Pons (tissue), 1 donor: ENCODE measurements at regions not wholly inside any gene's neighbourhood (a gene's known extent, or its start where the extent isn't known, plus 50 kb on each side); places are given as distances from the start of the nearest gene placed in this dataset.

Experiments used
- DNase-seq: peaks from one replicate; pipeline ENCODE4 v3.0.0-alpha.2; 2016; ENCODE audit warnings: low spot score

DNA sequence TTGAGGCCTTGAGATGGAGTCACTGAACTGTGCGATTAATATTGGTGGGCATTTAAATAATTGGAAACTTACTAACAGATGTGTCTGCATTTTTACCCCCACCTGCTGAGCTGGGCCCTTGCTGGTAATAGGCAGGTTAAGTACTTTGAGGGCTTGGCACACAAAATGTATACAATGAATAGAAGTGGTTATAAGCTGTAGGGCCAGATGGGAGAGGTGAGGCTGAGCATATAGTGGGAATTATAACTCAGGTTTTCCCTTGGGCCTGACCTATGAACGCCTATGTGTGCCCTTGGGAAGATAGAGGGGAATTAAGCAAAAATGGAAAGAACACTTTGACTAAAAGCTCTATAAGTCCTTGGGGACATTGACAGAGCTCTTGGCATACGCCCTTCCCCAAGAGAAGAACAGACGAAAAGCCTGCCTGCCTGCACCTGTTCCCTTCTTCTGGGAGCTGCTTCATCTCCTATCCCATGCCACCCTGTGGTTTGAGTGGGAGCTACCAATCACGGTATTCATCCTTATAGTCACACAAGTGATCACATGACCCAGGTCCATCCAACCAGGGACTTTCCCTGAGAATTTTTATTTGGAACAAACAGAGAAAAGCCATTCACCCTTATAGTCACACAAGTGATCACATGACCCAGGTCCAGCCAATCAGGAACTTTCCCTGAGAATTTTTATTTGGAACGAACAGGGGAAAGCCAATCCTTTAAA, 260.7 kb upstream of the CSF3R start:
- no peak for DNase-seq

DNA sequence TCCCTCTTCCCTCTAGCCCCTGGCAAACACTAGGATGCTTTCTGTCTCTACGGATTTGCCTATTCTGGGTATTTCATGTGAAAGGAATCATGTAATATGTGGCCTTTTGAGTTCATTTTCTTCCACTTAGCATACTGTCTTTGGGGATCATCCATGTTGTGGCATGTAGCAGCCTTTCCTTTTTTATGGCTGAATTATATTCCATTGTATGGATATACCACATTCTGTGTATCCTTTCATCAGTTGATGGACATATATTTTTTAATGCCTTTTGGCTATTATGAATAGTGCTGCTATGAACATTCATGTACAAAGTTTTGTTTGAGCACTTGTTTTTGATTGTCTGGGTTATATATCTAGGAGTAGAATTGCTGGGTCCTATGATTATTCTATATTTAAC, 258.4 kb upstream of the CSF3R start:
- no peak for DNase-seq

DNA sequence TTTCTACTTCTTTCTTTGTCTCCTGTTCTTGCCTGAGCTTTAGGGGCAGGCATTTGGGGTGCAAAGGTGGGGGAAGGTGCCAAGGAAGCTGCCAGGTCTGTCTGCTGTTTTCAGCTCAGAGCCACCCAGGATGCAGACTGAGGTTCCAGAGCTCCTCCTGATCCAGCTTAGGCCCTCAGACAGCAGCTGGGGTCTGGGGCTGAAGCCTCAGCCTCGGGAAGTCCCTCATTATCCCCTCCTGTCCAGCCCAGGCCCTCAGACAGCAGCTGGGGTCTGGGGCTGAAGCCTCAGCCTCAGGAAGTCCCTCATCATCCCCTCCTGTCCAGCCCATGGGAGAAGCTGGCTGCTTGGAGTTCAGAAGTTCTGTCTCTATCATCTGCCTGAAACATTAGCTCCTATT, 257.7 kb upstream of the CSF3R start:
- DNase-seq, result no peak

DNA sequence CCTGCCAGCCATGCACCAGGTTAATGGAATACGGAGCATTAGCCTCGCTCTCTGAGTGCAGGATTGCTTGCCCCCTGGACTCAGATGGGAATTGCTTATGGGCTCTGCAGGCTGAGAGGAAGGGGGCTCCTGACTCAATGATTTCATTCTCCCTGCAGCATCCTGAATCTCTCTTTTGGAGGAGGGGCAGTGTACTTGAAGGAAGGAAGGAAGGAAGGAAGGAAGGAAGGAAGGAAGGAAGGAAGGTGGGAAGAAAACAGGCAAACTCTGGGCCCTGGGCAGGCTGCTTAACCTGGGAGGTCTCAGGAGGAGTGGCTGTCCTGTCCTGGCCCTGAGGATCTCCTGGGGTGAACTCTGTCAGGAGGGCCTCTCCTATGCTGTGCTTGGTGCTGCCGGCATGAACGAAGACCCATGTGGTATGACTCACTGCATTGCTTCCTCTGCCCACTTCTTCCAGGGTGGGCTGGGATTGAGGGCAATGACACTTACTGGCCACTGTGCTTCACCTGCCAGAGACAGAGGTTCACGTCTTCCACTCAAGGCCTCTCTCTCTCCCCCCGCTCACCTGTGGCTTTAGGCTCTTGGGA, 257.1 kb upstream of the CSF3R start:
- no peak for DNase-seq

DNA sequence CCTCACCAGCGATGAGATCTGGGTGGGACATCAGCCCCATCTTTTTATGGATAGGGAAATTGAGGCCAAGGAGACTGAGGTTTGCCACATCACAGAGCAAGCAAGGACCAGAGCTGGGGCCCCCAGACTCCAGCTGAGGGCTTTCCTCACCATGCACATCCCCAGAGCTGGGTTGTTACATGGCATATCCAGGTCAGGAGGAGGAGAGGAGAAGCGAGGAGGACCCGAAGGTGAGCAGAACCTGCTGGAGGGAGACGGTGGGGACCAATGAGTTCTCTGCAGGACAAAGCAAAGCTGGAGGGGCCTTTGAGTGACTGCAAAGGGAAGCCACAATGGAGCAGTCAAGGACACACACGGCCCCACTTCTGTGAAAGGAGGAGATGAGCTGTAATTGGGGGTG, 255.5 kb upstream of the CSF3R start:
- no peak for DNase-seq

DNA sequence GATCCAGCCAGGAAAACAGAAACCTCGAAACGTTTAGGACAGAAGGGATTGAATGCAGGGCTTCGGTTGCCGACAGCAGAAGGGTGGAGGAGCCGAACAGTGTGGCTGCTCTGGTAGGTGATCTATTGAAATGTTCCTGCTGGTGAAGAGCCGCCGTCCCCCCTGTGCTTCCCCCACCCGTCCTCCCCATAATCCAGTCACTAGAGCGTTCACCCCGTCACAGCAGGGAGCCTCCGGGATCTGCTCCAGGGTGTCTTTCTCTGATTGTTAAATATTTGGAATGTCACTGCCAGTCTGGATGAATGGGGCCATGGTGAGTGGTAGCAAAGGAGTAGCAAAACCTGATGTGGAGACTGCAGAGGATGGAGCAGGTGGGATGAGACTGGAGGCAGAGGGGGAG, 255.1 kb upstream of the CSF3R start:
- DNase-seq, result no peak

DNA sequence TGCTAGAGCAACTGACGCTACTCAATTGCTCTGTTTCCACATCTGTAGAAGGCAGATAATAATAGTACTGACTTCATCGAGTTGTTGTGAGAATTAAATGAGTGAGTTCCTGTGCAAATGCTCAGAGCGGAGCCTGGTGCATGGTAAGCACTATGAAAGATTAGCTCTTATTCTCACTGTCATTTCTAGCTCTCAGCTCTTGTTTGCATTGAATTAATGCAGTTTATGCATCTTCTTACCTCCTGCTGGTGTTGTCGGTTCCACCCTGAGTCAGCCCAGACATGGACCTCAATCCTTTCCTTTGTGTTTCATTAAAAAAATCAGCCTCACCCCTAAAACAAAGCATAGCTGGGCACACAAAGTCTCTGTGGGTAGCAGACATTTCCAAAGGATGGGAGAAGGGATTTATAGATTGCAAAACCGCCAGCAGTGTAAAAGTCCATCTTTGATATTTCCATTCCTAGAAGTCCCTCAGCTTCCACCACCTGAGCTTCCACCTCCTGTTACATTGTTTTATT, 254.4 kb upstream of the CSF3R start:
- no peak for DNase-seq

DNA sequence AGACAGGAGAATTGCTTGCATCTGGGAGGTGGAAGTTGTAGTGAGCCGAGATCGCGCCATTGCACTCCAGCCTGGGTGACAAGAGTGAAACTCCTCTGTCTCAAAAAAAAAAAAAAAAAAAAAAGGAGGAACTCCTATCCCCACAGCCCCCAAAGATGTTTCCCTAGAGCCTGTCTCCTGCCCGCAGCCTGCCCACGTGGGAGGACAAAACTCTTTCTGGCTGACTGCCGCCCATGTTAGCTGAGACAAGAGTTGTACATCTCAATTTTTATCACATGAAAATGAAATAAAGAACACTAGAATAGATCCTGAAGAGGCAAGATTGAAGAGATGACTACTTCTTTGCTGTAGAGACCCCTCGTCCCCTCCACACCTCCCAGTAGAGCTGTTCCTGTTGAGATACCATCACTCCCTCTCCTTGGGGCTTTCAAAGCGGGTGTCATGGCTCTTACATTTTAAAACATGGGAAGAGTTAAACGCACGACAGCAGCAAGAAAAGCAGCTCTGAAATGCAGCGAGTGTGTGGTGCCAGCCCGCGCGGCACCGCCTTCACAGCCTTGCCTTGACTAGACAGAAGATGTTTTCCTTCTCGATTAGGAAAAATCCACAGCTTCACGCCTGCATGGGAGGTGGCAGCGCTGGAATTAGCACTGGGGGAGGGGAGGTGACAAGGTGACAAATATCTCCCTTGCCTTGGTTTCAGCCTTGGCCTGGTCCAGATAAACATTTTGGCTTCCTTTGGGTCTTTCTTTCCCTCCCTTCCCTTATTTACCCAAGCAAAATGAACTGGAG, 253.4 kb upstream of the CSF3R start:
- DNase-seq, result no peak

DNA sequence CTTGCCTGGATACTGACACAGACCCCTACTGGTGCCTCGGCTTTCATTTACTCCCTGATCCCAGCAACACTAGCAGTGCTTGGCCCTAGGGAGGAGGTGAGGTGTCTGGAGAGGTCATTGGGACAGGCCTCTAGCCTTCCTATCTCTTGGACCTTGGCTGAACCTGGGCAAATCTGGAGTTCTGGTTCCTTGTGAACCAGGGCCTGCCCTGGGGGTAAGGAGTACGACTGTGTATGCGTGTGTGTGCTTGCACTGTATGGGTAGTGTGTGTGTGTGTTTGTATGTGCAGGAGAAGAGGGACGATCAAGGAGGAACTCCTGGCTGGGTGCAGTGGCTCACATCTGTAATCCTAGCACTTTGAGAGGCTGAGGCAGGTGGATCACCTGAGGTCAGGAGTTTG, 252.7 kb upstream of the CSF3R start:
- no peak for DNase-seq

DNA sequence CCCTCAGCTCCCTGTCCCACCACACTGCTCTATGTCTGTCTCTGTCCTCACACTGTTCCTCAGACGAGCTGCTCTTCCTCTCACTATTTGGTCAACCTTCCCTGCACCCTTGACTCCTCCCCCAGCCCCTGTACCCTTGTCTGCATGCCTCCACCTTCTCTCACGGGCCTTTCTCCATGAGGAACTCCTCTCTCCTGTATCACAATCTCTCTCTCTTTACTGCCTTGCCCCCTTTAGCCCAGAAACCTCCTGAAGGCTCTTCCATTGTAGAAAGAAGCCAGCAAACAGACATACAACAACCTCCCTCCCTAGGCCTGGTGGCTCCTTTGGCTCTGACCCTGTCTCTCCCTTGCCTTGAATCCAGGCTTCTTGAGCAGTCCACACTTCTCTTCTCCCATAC, 251.6 kb upstream of the CSF3R start:
- DNase-seq, result no peak

DNA sequence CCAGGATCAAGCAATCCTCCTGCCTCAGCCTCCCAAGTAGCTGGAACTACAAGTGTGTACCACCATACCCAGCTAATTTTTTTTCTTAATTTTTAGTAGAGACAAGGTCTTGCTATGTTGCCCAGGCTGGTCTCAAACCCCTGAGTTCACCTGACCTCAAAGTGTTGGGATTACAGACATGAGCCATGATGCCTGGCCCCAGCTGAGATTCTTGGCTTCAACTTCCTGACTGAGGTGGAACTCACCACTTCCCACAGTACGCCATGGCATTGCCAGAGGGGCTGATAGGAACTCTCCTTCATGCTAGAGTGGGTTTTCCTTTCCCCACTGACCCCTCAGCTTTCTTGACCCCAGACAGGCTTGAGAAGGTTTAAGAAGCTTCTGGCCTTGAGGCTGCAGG, 251.0 kb upstream of the CSF3R start:
- DNase-seq, result no peak

DNA sequence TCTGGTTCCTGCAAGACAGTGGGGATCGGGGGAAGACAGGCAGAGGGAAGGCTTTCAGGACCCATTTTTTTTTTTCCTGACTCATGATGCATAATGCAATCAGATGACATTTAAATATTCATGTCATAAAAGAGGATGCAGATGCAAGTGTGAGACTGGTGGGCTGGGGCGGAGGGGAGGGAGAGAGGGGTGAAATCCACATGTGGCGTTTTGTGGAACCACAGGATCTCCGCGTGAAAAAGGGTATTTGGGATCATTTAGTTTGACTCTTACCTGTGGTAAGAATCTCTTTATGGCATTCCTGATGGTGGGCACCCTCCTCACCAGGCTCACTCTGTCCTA, 249.3 kb upstream of the CSF3R start:
- no peak for DNase-seq

DNA sequence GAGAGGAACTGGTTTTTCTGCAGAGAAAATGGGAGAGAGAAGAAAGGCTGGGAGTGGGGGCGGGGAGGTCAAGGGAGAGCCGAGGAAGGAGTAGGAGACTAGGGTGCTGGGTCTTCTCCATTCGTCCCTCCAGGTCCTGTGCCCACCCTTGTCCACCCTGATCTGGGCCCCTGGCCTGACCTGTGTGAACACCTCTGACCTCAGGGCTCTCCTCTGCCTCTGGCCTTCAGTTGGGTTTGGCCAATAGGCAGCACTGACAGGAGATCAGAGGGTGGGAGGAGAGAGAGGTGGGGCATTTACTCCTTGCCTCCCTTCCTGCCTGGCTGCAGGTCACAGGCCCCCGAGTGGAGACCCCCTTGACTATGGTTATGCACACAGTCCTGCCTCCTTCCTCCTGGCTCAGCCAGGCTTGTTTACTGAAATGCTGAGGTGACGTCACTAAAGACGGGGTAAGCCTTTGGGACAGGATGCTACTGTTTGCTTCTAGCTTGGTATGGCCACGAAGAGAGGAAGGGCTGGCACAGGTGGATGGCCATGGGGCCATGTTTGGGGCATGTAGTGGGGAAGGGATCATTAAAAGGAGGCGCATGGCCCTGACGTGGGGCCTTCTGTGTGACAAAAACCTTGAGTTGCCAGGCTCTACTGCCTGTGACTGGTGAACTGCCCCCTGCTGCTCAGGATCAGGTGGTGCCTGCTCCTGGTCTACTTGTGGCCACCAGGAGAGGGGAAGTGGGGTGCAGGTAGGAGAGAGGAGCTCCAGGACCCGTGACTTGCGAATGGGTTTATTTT, 248.7 kb upstream of the CSF3R start:
- DNase-seq, result no peak

DNA sequence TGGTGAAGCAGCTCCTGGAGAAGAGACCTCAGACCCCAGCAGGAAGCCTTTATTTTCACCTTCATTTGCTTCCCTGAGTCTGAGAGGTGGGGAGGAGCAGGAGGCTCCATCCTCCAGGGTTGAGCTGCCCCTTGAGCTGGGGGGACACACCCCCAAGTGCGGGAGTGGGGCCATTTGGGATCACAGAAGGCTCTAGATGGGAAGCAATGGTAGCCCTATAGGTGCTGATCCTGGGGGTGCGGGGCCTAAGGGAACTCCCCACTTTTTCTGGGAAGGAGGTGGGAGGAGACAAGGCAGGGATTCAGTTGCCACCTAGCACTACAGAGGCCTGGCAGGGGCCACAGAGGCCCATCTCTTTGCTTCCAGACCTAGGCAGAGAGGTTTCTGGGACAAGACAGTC, 247.9 kb upstream of the CSF3R start:
- no peak for DNase-seq

DNA sequence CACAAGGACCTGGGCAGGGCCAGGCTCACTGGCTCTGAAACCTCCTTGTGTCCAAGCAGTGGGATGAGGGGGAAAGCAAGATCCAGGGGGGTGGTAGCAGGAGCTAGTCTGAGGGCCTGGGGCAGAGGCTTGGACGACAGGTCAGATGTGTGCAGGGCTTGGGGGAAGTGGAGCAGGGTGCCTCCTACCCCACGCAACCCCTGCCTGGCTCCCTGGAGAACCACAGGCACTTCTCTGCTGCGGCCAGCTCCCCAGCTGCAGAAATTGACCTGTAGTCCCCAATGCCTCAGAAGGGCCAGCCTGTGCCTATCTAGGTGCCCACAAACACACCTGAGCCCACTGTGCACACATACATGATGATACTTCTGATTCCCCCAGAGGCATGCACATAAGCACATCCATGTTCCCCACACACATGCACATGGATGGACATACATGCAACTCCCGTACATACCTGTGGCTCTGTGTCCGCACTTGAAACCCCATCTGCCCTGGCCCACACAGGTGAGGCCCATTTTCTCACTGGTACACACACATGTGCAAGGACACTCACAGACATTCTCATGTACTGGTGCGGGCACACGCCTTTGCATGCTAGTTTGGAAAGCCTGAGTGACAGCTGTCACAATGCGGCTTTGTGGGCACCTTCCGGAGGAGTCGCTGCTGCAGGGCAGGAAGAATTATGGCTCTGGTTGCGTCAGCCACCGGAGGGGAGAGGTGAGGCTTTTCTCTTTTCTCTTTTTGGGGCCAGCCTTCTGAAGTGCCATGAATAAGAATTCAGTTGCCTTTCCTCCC, 247.2 kb upstream of the CSF3R start:
- no peak for DNase-seq

DNA sequence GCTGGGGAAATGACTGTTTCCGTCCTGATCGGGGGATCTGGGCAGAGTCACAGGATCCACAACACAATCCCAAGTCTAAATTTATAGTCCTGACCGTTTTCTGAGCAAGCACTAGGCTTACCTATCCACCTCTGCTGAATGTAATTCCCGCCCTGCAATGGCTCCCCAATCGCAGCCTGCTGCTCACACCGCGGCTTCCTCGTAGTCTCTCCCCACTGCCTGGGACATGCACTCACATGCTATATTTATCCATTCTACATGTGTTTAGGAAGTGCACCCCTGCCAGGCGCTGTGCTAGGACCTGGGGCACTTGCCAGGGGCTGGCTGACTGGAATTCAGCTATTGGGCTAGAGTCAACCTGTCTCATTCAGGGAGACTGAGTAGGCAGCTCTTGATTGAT, 246.6 kb upstream of the CSF3R start:
- DNase-seq, result no peak

DNA sequence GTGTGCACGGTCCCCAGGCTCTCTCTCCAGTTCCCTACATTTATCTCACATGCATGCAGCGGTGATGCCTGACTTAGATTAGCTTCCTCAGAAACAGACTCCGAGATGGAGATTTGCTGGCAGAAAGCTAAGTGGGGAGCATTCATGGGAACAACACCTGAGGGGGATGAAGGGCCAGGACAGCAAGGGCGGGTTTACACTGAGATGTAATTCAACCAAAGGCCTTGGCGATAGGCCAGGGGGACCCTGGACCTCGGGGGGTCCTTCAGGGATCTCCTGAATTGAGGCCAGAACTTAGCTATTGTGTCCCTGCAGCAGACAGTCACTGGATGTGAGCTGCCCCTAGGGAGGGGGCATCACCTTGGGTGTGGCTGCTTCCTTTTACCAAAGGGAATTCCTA, 246.1 kb upstream of the CSF3R start:
- no peak for DNase-seq

DNA sequence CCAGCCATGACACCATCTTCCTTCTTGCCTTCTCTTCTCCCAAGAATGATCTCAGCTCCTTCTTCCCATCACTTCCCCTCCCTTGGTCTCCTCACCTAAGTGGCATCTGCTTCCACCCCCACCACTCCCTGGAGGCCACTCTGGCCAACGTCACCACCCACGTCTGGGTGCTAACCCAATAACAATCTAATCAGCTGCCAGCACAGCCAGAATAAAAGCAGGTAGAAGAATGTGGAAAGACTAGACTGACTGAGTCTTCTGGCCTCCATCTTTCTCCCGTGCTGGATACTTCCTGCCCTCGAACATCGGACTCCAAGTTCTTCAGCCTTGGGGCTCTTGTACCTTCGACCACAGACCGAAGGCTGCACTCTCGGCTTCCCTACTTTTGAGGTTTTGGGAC, 245.3 kb upstream of the CSF3R start:
- DNase-seq, result no peak

DNA sequence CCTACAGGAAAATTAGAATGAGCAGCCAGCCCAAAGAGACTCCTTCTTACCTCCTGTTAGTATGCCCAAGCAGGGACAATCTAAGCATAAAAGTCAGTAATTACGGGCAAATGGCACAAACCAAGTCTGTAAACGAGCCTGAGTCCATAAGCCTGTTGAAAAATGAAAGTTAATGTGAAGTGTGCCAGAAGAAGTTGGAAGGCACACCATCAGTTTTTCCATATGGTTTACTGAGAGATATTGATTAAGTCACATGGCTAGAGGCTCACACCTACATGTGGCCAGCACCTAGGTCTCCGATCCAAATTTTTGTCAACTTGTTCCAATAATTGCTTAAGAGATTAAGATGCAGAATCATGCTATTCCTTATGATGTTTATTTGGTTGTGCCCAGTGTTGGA, 242.4 kb upstream of the CSF3R start:
- no peak for DNase-seq

DNA sequence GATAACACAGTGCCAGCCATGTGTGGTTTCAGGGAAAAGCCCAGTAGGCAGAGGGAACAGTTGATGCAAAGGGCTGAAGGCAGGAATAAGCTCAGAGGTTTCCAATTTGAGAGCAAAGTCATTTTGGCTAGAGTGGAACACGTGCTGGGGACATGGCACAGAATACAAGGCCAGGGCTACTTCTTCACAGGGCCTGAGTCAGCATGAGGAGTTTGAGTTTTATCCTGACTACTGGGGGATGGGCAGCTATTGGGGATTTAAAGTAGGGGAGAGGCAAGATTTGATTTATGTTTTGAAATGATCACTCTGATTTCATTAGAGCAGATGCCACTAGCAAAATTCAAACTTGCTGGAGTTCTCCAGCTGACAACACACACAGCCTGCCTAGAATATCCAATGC, 241.1 kb upstream of the CSF3R start:
- no peak for DNase-seq

DNA sequence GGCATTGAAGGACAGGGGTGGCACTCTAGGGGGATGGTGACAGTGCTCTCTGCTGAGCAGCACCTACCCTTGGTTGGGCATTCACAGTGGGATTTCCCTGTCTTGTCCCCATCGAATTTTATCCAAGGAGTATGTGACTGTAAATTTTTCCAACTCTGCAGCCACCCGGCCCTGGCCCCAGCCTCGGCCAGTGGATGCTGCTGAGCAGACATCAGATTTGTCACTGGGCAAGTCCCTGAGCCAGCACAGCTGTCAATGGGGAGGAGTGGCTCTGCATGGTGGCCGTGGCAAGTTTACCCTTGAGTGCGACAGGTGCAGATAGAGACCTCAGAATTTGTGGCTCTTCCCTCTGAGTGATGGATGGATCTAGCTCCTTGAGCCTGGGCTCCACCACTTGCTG, 240.2 kb upstream of the CSF3R start:
- no peak for DNase-seq

DNA sequence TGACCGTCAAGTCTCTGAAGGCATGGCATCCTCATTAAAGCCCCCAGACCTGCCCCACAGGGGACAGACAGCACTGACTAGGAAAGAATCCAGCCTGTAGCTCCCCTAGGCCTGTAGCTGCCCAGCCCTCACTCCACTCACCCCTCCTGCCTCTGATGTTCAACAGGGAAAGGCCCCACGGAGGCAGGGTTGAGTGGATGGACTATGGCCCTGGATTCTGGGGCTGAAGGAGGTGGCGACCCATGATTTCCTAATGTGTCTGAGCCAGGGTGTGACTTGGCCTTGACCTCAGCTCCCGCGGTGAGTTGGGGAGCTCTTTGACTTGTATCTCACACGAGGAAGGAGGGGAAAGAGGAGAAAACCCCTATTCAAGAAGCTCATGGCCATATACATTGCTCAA, 238.5 kb upstream of the CSF3R start:
- DNase-seq, result no peak
